SH-SY5Y (cell line): ENCODE measurements at regions not wholly inside any gene's neighbourhood (a gene's known extent, or its start where the extent isn't known, plus 50 kb on each side); places are given as distances from the start of the nearest gene placed in this dataset.

Experiments
- GATA2 ChIP-seq: IDR thresholded peaks from 2 replicates; pipeline ENCODE4 v1.6.1; 2011; ENCODE audit warnings: mild to moderate bottlenecking, low read depth, low read length
- GATA3 ChIP-seq: IDR thresholded peaks from 2 replicates; pipeline ENCODE4 v1.6.1; 2011; ENCODE audit warnings: low read depth, mild to moderate bottlenecking, low read length, moderate library complexity

- no peak for TF ChIP-seq GATA3
- no peak for TF ChIP-seq GATA2
Observed at GRCh38 chr1:101309334-101310311, 72.8 kb downstream of the S1PR1 start.

GRCh38 chr1:101310506-101310905, 73.7 kb downstream of the S1PR1 start:
- TF ChIP-seq GATA2 (no peak), GATA3 (no peak)

GRCh38 chr1:101311146-101311920, 74.5 kb downstream of the S1PR1 start:
- TF ChIP-seq GATA3 (no peak), GATA2 (no peak)

DNA sequence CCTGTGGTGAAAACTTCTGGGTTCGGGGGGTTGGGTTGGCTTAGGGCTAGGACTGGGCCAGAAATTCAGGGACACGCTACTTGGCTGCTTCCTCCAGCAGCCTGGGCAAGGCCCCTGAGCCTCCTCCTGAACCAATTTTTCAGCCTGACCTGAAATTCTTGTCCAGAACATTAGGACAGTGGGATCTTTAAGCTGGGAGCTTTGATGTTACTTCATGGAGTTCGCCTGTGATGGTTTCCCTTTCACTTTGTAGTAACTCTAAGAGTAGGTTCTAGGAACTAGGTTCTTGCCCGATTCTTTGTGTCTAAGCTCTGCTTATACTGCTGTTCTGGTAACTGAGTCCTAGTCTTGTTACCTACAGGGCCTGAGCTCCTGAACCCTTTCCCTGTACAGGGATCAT, 75.3 kb downstream of the S1PR1 start:
- no peak for TF ChIP-seq GATA3
- TF ChIP-seq GATA2 = no peak

DNA sequence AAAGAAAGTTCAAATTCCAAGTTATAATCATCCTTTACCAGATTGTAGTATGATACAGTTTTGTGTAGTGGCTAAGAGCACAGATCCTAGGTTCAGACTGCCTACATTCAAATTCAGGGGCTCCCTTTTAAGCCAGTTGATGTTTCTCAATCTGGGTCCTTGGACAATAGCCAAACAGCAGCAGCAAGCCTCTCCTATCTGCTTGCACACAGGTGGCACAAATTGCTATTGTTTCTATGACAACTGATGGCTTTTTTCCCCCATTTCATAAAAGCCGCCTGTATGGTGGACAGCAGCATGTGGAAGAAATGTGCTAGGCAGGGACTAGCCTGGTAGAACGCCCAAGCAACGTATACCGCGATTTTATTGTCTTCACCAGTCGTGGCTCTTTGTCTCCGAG, 76.5 kb downstream of the S1PR1 start:
- TF ChIP-seq GATA3 (no peak), GATA2 (no peak)

- no peak for TF ChIP-seq GATA3
- no peak for TF ChIP-seq GATA2
Observed at GRCh38 chr1:101314244-101314643, 77.4 kb downstream of the S1PR1 start.

DNA sequence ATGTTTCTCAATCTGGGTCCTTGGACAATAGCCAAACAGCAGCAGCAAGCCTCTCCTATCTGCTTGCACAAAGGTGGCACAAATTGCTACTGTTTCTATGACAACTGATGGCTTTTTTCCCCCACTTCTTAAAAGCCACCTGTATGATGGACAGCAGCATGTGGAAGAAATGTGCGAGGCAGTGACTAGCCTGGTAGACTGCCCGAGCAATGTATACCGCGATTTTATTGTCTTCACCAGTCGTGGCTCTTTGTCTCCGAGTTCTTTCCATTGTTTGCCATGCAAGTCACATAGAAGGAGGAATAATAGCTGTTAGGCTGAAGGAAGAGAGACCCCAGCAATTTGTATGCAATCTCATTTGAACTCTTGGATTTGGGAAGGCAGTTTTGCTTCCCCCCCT, 79.4 kb downstream of the S1PR1 start:
- no peak for TF ChIP-seq GATA2
- TF ChIP-seq GATA3 = no peak

DNA sequence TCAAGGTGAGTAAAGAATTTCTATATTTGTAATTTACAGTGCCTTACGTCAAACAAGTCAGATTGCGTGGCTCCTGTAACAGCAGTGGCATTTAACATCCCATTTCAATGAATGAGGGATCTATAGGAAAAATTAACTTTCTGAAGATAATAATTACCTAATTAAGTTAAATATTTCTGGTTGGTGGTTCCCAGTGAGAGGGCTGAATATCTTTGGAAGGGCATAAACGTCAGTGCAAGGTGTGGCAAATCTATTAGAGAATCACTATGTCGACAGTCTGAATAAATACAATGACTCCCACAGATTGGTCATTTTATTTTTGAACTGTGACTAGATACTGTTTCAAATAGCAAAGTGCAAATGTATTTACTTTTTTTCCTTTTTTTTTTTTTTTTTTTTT, 80.0 kb downstream of the S1PR1 start:
- no peak for TF ChIP-seq GATA3
- TF ChIP-seq GATA2 = no peak

GRCh38 chr1:101317590-101317989, 80.8 kb downstream of the S1PR1 start:
- TF ChIP-seq GATA2 (no peak), GATA3 (no peak)

- TF ChIP-seq GATA3 = no peak
- TF ChIP-seq GATA2 = no peak
Observed at GRCh38 chr1:101323535-101323934, 86.7 kb downstream of the S1PR1 start.

DNA sequence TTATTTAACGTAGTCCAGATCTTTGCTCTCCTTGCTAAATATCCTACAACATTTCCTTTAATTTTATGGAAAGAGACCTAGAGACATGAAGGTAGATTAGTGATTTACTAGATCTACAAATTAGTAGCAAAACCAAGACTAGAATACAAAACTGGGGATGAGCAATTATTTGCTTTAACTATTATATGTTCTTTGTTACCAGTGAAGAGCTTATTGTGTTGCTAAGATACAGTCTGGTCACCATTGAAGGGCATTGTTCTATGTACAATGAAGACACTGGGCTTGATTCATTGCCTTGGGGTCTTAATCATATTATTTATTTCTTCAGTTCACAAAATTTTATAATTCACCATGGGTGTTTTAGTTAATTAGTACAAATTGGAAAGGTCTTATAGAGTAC, 88.3 kb downstream of the S1PR1 start:
- TF ChIP-seq GATA2 (no peak), GATA3 (no peak)

- TF ChIP-seq GATA2 = no peak
- TF ChIP-seq GATA3 = no peak
Observed at GRCh38 chr1:101330427-101331130, 93.8 kb downstream of the S1PR1 start.

GRCh38 chr1:101331794-101332193, 95.0 kb downstream of the S1PR1 start:
- TF ChIP-seq GATA3 = no peak
- TF ChIP-seq GATA2 = no peak

DNA sequence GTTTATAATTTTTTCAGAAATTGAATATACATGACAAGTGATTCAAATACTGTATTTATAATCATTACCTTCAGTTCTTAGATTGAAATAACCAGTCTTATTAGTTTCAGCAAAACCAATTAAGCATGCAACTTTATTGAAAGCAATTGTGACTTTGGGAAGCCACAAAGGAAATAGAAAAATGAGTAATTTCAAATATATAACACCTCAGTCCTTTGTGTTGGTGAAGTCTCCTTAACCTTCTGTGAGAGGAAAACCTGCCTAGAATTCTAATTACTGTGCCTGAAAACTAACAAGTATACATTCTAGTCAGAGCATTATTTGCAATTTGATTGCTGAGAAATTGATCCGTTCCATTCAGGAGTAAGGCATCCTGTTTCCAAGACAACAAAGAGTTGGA, 95.8 kb downstream of the S1PR1 start:
- TF ChIP-seq GATA3 (no peak), GATA2 (no peak)

GRCh38 chr1:101333186-101333585, 96.4 kb downstream of the S1PR1 start:
- TF ChIP-seq GATA2 (no peak), GATA3 (no peak)
